SK-N-SH treated with all-trans-retinoic acid at 6 μM for 48 hours (cell line): ENCODE measurements at regions not wholly inside any gene's neighbourhood (a gene's known extent, or its start where the extent isn't known, plus 50 kb on each side); places are given as distances from the start of the nearest gene placed in this dataset.

Experiments used
- ARNTL ChIP-seq: fragments of 450-650 bp; formaldehyde crosslinking; IDR thresholded peaks from 2 replicates; pipeline ENCODE4 v1.5.0; 2020; ENCODE audit warnings: low read depth, mild to moderate bottlenecking, moderate library complexity, borderline replicate concordance
- CSDC2 ChIP-seq: fragments of 250-450 bp; sonication (Bioruptor Pico); IDR thresholded peaks from 2 replicates; pipeline ENCODE4 v1.5.0; 2020; ENCODE audit warnings: mild to moderate bottlenecking, moderate library complexity
- GLIS3 ChIP-seq: fragments of 250-450 bp; sonication (Bioruptor Pico); IDR thresholded peaks from 2 replicates; pipeline ENCODE4 v1.5.0; 2020; ENCODE audit warnings: mild to moderate bottlenecking, moderate library complexity
- OSR1 ChIP-seq: fragments of 250-450 bp; sonication (Bioruptor Pico); IDR thresholded peaks from 2 replicates; pipeline ENCODE4 v1.8.0; 2022; ENCODE audit warnings: moderate library complexity, mild to moderate bottlenecking, inconsistent platforms
- RARB ChIP-seq: fragments of 250-450 bp; sonication (Bioruptor Pico); IDR thresholded peaks from 2 replicates; pipeline ENCODE4 v1.8.0; 2021; ENCODE audit warnings: mild to moderate bottlenecking, moderate library complexity
- TOX ChIP-seq: fragments of 250-450 bp; sonication (Bioruptor Pico); IDR thresholded peaks from 2 replicates; pipeline ENCODE4 v1.8.0; 2021; ENCODE audit warnings: mild to moderate bottlenecking, moderate library complexity, borderline replicate concordance
- ZC3H10 ChIP-seq: fragments of 250-450 bp; sonication (Bioruptor Pico); IDR thresholded peaks from 2 replicates; pipeline ENCODE4 v1.5.1; 2021; ENCODE audit warnings: mild to moderate bottlenecking, moderate library complexity
- ZFP30 ChIP-seq: fragments of 450-650 bp; formaldehyde crosslinking; IDR thresholded peaks from 2 replicates; pipeline ENCODE4 v1.5.0; 2022; ENCODE audit warnings: mild to moderate bottlenecking, moderate library complexity
- ZNF565 ChIP-seq: fragments of 450-650 bp; formaldehyde crosslinking; conservative IDR thresholded peaks from 2 replicates; pipeline ENCODE4 v1.5.0; 2020; ENCODE audit warnings: low read depth, mild to moderate bottlenecking, moderate library complexity
- TF ChIP-seq, protein P1 (sequence below): fragments of 250-450 bp; sonication (Bioruptor Pico); IDR thresholded peaks from 2 replicates; pipeline ENCODE4 v1.8.0; 2020; ENCODE audit warnings: mild to moderate bottlenecking, moderate library complexity, borderline replicate concordance

- no peak for TF ChIP-seq RARB (CRISPR knock-in tag)
- TF ChIP-seq, protein P1, sequence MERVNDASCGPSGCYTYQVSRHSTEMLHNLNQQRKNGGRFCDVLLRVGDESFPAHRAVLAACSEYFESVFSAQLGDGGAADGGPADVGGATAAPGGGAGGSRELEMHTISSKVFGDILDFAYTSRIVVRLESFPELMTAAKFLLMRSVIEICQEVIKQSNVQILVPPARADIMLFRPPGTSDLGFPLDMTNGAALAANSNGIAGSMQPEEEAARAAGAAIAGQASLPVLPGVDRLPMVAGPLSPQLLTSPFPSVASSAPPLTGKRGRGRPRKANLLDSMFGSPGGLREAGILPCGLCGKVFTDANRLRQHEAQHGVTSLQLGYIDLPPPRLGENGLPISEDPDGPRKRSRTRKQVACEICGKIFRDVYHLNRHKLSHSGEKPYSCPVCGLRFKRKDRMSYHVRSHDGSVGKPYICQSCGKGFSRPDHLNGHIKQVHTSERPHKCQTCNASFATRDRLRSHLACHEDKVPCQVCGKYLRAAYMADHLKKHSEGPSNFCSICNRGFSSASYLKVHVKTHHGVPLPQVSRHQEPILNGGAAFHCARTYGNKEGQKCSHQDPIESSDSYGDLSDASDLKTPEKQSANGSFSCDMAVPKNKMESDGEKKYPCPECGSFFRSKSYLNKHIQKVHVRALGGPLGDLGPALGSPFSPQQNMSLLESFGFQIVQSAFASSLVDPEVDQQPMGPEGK (CRISPR knock-in tag) = no peak
- TF ChIP-seq ZFP30 = no peak
- TF ChIP-seq GLIS3 (CRISPR knock-in tag) = no peak
- TF ChIP-seq ZC3H10 (CRISPR knock-in tag) = no peak
- no peak for TF ChIP-seq CSDC2
- TF ChIP-seq TOX (CRISPR knock-in tag) = no peak
- TF ChIP-seq ZNF565 (CRISPR knock-in tag) = no peak
- TF ChIP-seq OSR1 = no peak
- no peak for TF ChIP-seq ARNTL (CRISPR knock-in tag)
Observed at GRCh38 chr1:98556521-98557158, 104.9 kb upstream of the SNX7 start.
